ENCODE measurements at regions not wholly inside any gene's neighbourhood (a gene's known extent, or its start where the extent isn't known, plus 50 kb on each side); places are given as distances from the start of the nearest gene placed in this dataset.

GRCh38 chr17:22514767-22515320 lies 822.5 kb downstream of the KCNJ18 start:
- no peak for TF ChIP-seq CTCF (IDR thresholded peaks at IDR 0.05)
- TF ChIP-seq TCF7L2 (IDR thresholded peaks at IDR 0.05; ENCODE audit: low read depth, low read length), result no peak
- TF ChIP-seq POLR2AphosphoS5 (IDR thresholded peaks at IDR 0.05; ENCODE audit: low read depth, low read length), result no peak

Data from Panc1 (cell line).